OCI-LY1 (cell line): ENCODE measurements at regions not wholly inside any gene's neighbourhood (a gene's known extent, or its start where the extent isn't known, plus 50 kb on each side); places are given as distances from the start of the nearest gene placed in this dataset.

ENCODE experiments used
- H2AFZ ChIP-seq: fragments of 200-600 bp; sonication (generic), shearing (Covaris generic); 2 replicates; pipeline ENCODE4 v1.6.0; 2014; ENCODE audit warnings: antibody characterized with exemption, mild to moderate bottlenecking, low read length
- H3F3A ChIP-seq: fragments of 200-600 bp; sonication (generic), shearing (Covaris generic); 2 replicates; pipeline ENCODE4 v1.6.0; 2014; ENCODE audit warnings: mild to moderate bottlenecking, antibody characterized with exemption, low read length, moderate library complexity; ENCODE audit not compliant: insufficient read depth
- H3K27ac ChIP-seq: fragments of 200-600 bp; sonication (generic); 2 replicates; pipeline ENCODE4 v1.5.1; 2014; ENCODE audit warnings: low read length, mixed run types, mild to moderate bottlenecking, low read depth; ENCODE audit not compliant: poor library complexity, severe bottlenecking
- H3K27me3 ChIP-seq: fragments of 200-600 bp; sonication (generic); 2 replicates; pipeline ENCODE4 v1.6.0; 2014; ENCODE audit warnings: antibody characterized with exemption, mild to moderate bottlenecking, low read length, moderate library complexity; ENCODE audit not compliant: insufficient read depth
- H3K36me3 ChIP-seq: fragments of 200-600 bp; sonication (generic); 2 replicates; pipeline ENCODE4 v1.6.1; 2014; ENCODE audit warnings: mild to moderate bottlenecking, antibody characterized with exemption, low read length, moderate library complexity, mixed read lengths; ENCODE audit not compliant: insufficient read depth
- H3K4me1 ChIP-seq: fragments of 200-600 bp; sonication (generic); 2 replicates; pipeline ENCODE4 v1.5.1; 2014; ENCODE audit warnings: mild to moderate bottlenecking, low read length, moderate library complexity; ENCODE audit not compliant: insufficient read depth, severe bottlenecking
- H3K4me2 ChIP-seq: fragments of 200-600 bp; sonication (generic), shearing (Covaris generic); 2 replicates; pipeline ENCODE4 v1.6.1; 2014; ENCODE audit warnings: low read length
- H3K4me3 ChIP-seq: fragments of 200-600 bp; sonication (generic); 2 replicates; pipeline ENCODE4 v1.5.1; 2014; ENCODE audit warnings: low read length, low read depth, mild to moderate bottlenecking, mixed read lengths; ENCODE audit not compliant: poor library complexity, severe bottlenecking
- H3K79me2 ChIP-seq: fragments of 200-600 bp; shearing (Covaris generic); 2 replicates; pipeline ENCODE4 v1.6.1; 2016; ENCODE audit warnings: mixed run types, low read length, mixed read lengths; ENCODE audit not compliant: insufficient read depth
- H3K9ac ChIP-seq: fragments of 200-600 bp; sonication (generic), shearing (Covaris generic); 2 replicates; pipeline ENCODE4 v1.6.1; 2014; ENCODE audit warnings: mild to moderate bottlenecking, low read length, mixed read lengths
- H3K9me2 ChIP-seq: fragments of 200-600 bp; sonication (generic), shearing (Covaris generic); 2 replicates; pipeline ENCODE4 v1.6.1; 2014; ENCODE audit warnings: low read depth, mild to moderate bottlenecking, low read length, mixed read lengths
- H3K9me3 ChIP-seq: fragments of 200-600 bp; shearing (Covaris generic); 2 replicates; pipeline ENCODE4 v1.6.1; 2014; ENCODE audit warnings: low read length, mixed read lengths
- H4K20me1 ChIP-seq: fragments of 200-600 bp; sonication (generic), shearing (Covaris generic); 2 replicates; pipeline ENCODE4 v1.6.0; 2016; ENCODE audit warnings: mild to moderate bottlenecking, low read length; ENCODE audit not compliant: insufficient read depth
- EZH2 ChIP-seq: fragments of 200-600 bp; sonication (generic), shearing (Covaris generic); IDR thresholded peaks from 2 replicates; pipeline ENCODE4 v1.8.0; 2017; ENCODE audit warnings: borderline replicate concordance, mixed run types, mild to moderate bottlenecking, antibody characterized with exemption, low read length, moderate library complexity, mixed read lengths
- TF ChIP-seq, protein P1 (sequence below): fragments of 200-600 bp; sonication (generic), shearing (Covaris generic); IDR thresholded peaks from 2 replicates; pipeline ENCODE4 v1.5.1; 2017; ENCODE audit warnings: mild to moderate bottlenecking, antibody characterized with exemption, low read length, moderate library complexity, mixed read lengths

DNA sequence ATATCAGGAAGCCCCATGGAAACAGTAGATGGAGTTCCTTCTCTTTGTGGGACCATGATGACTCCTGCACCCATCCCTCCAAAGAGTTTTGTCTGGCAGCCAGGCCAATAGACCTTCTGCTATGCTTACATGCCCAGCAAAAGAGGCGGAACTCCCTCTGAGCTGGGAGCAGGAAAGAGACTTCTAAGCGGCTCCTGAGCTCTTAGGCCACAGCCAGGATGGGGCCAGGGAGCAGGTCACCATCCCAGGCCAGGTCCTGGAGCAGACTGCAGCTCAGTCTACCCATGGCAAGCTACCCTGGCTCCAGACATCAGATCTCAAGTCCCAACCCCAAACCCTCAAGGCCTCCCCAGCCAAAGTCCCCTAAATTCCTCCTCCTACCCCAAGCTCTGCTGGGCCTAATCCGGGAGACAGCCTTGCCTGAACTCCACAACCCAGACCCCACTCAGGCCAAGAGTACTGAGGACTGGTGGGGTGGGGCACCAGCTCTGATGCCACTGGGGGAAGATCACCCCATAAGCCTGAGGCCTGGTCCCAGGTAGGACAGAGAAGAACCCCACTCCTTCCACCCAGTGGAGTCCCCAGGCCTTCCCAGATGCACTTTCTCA, 387.9 kb downstream of the MATN1 start:
- H3F3A ChIP-seq, result no peaks in the 10 kb centered on the region
- no peaks in the 10 kb centered on the region for H3K9me2 ChIP-seq
- H3K4me3 ChIP-seq, result no peak overlapping the region
- no peak overlapping the region for H2AFZ ChIP-seq
- no peaks in the 10 kb centered on the region for H4K20me1 ChIP-seq
- H3K4me2 ChIP-seq, result no peak overlapping the region
- H3K27ac ChIP-seq, result no peak overlapping the region
- H3K79me2 ChIP-seq, result no peaks in the 10 kb centered on the region
- no peak for TF ChIP-seq EZH2
- TF ChIP-seq, protein P1, sequence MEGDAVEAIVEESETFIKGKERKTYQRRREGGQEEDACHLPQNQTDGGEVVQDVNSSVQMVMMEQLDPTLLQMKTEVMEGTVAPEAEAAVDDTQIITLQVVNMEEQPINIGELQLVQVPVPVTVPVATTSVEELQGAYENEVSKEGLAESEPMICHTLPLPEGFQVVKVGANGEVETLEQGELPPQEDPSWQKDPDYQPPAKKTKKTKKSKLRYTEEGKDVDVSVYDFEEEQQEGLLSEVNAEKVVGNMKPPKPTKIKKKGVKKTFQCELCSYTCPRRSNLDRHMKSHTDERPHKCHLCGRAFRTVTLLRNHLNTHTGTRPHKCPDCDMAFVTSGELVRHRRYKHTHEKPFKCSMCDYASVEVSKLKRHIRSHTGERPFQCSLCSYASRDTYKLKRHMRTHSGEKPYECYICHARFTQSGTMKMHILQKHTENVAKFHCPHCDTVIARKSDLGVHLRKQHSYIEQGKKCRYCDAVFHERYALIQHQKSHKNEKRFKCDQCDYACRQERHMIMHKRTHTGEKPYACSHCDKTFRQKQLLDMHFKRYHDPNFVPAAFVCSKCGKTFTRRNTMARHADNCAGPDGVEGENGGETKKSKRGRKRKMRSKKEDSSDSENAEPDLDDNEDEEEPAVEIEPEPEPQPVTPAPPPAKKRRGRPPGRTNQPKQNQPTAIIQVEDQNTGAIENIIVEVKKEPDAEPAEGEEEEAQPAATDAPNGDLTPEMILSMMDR, result no peak
- no peaks in the 10 kb centered on the region for H3K27me3 ChIP-seq
- H3K36me3 ChIP-seq, result no peaks in the 10 kb centered on the region
- H3K9me3 ChIP-seq, result no peaks in the 10 kb centered on the region
- H3K9ac ChIP-seq, result no peak overlapping the region
- H3K4me1 ChIP-seq, result no peaks in the 10 kb centered on the region

DNA sequence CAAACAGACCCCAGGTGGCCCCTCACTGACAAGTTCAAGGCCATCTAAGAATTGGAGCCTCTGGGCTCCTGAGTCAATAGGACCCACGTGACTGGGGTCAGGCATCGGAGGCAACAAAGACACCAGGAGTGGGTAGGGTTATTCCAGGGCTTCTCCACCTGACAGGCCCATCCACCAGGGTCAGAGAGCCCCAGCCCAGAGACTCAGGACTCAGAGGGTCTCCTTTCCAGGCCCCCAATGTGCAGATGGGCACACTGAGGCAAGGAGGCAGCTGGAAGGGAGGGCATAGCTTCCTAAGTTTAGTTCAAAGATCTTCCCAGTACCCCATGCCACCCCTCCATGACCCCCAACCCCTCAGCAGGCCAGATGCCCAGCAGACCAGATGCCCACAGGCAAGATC, 388.6 kb downstream of the MATN1 start:
- Histone ChIP-seq H3K9me3 (no peaks in the 10 kb centered on the region), H3F3A (no peaks in the 10 kb centered on the region), H2AFZ (no peak overlapping the region), H3K4me3 (no peak overlapping the region), H3K27ac (no peak overlapping the region), H3K4me1 (no peaks in the 10 kb centered on the region), H3K9ac (no peak overlapping the region), H3K79me2 (no peaks in the 10 kb centered on the region), H4K20me1 (no peaks in the 10 kb centered on the region), H3K36me3 (no peaks in the 10 kb centered on the region), H3K27me3 (no peaks in the 10 kb centered on the region), H3K4me2 (no peak overlapping the region), H3K9me2 (no peaks in the 10 kb centered on the region)
- TF ChIP-seq, protein P1, result no peak
- no peak for TF ChIP-seq EZH2

DNA sequence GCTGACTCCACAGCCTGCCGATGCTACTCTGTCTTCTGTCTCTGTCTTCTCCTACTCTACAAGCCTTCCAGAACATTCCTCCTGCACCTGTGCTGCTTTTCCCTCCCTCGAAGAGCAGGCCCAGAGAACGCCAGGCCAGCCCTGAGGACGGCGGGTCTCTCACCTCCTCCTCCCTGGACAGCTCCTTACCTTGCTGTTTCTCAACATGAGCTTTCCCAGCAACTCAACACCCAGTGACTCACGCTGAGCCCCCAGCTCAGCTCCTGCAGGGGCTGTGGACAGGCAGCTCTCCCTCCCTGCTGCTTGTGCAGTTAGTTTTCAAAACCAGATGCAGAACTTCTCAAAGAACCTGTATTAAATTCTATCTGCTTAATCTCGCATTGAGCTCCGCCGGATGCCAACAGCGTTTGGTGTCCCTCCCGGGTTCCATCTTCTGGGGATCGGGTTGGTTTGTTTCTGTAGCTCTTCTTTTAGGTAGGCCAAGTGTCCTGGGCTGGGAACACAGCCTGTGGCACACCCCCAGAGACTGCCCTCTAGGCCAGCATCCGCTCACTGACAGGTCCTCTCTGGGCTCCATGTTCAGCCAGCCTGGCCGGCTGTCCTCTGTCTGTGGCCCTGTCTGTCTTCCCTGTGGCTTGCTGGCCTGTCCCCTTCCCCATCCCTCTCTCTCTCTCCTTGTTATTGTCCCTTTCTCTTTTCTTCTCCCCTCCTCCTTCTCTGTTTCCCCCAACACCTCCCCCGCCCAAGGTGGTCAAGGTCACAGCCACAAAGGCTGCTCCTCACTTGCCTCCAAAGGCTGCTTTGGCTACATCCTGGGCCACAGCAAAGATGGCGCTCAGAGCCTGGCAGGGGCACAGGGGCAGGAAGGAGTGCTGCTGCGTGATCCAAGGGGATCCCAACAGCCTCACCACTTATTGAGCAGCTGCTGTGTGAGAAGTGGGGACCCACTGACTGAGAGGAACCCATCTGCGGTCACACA, 391.0 kb downstream of the MATN1 start:
- no peaks in the 10 kb centered on the region for H3K4me1 ChIP-seq
- H3K27me3 ChIP-seq, result no peaks in the 10 kb centered on the region
- H3K9ac ChIP-seq, result no peak overlapping the region
- TF ChIP-seq, protein P1, result no peak
- TF ChIP-seq EZH2, result no peak
- H4K20me1 ChIP-seq, result no peaks in the 10 kb centered on the region
- no peak overlapping the region for H3K27ac ChIP-seq
- no peak overlapping the region for H3K4me2 ChIP-seq
- H3K36me3 ChIP-seq, result no peaks in the 10 kb centered on the region
- H2AFZ ChIP-seq, result no peak overlapping the region
- H3K9me3 ChIP-seq, result no peaks in the 10 kb centered on the region
- H3K9me2 ChIP-seq, result no peaks in the 10 kb centered on the region
- no peak overlapping the region for H3K4me3 ChIP-seq
- no peaks in the 10 kb centered on the region for H3F3A ChIP-seq
- no peaks in the 10 kb centered on the region for H3K79me2 ChIP-seq
